ENCODE measurements at regions not wholly inside any gene's neighbourhood (a gene's known extent, or its start where the extent isn't known, plus 50 kb on each side); places are given as distances from the start of the nearest gene placed in this dataset.

DNA sequence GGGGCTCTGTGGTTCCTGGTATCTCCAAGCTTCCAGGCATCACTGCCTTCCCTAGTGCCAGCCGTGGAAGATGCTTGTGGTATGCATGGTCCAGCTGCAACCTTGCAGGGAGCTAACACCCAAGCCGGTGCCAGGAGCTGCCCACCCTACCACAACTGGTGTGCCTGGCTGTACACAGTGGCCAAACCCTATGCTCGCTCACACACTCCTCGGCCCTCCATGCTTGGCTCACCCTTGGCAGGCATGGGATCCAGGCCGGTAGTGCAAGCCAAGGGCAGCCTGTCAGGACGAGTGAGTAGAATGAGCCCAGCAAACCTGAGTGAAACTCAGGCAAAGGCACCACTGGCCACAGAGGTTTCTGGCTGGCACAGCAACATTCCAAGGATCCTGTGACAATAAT lies 1676.0 kb downstream of the SLITRK1 start:
- peak in 1 of 6 donors; percentile 35 for DNase-seq
- no peaks in the 10 kb centered on the region for H3K36me3 ChIP-seq
- no peak for ATAC-seq
- no peak for FAIRE-seq
- intact Hi-C loops (cut with DNase I): no loop called here
- 70 to 74% methylated on average over 6 of the region's 6 CpGs for WGBS, 2 donors
- no peak for TF ChIP-seq CTCF (IDR thresholded peaks at IDR 0.05)
- no peaks in the 10 kb centered on the region for H3K4me1 ChIP-seq
- H3K4me3 ChIP-seq: no peak overlapping the region
- no peaks in the 10 kb centered on the region for H3K9me3 ChIP-seq
- no peak overlapping the region for H3K27ac ChIP-seq
- no peaks in the 10 kb centered on the region for H3K27me3 ChIP-seq

GRCh38 chr13:82202398-82202797 lies 1679.9 kb downstream of the SLITRK1 start:
- FAIRE-seq (no peak), DNase-seq (no peak), ATAC-seq (no peak)
- H3K4me1 ChIP-seq: no peaks in the 10 kb centered on the region
- H3K4me3 ChIP-seq: no peak overlapping the region
- H3K27ac ChIP-seq: no peak overlapping the region
- 21 to 27% methylated on average over 1 of the region's 1 CpG for WGBS, 2 donors
- no peak for TF ChIP-seq CTCF (IDR thresholded peaks at IDR 0.05)
- H3K36me3 ChIP-seq: no peaks in the 10 kb centered on the region
- intact Hi-C loops (cut with DNase I): no loop called here
- H3K27me3 ChIP-seq: no peaks in the 10 kb centered on the region
- no peaks in the 10 kb centered on the region for H3K9me3 ChIP-seq

DNA sequence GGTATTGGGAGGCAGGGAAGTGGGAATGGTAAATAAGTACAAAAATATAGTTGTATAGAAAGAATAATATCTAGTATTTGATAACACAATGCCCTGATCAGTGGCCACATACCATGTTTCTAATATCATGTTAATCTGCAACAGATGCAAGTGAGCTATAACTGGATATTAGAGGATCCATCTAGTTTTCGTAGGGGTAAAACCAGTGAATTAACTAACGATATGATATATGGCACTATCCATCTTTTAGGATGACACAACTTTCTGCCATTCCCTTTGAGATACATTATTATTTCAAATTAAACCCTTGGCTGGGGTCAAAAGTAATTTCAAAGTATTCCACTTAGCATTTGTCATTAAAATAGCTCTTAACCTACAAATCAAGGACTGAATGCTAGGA lies 1686.2 kb downstream of the SLITRK1 start:
- Histone ChIP-seq H3K9me3 (no peaks in the 10 kb centered on the region), H3K27me3 (no peaks in the 10 kb centered on the region), H3K4me3 (no peak overlapping the region), H3K36me3 (no peaks in the 10 kb centered on the region), H3K27ac (no peak overlapping the region), H3K4me1 (no peaks in the 10 kb centered on the region)
- WGBS, 2 donors: 68 to 88% methylated on average over 2 of the region's 2 CpGs
- no peak for ATAC-seq
- intact Hi-C loops (cut with DNase I): no loop called here
- no peak for DNase-seq
- no peak for FAIRE-seq
- no peak for TF ChIP-seq CTCF (IDR thresholded peaks at IDR 0.05)

- Histone ChIP-seq H3K27me3 (no peaks in the 10 kb centered on the region), H3K4me3 (no peak overlapping the region), H3K36me3 (no peaks in the 10 kb centered on the region), H3K9me3 (no peaks in the 10 kb centered on the region), H3K4me1 (no peaks in the 10 kb centered on the region), H3K27ac (no peak overlapping the region)
- intact Hi-C loops (cut with DNase I): no loop called here
- no peak for TF ChIP-seq CTCF (IDR thresholded peaks at IDR 0.05)
- DNase-seq (no peak), ATAC-seq (no peak), FAIRE-seq (no peak)
- whole genome bisulfite sequencing, 2 donors: 53 to 78% methylated on average over 1 of the region's 1 CpG
These were observed 1695.0 kb downstream of the SLITRK1 start for GRCh38 chr13:82187227-82187626.

GRCh38 chr13:82176751-82177150 lies 1705.5 kb downstream of the SLITRK1 start:
- H3K36me3 ChIP-seq: no peaks in the 10 kb centered on the region
- FAIRE-seq: no peak
- no peak overlapping the region for H3K4me3 ChIP-seq
- intact Hi-C loops (cut with DNase I): no loop called here
- no peaks in the 10 kb centered on the region for H3K4me1 ChIP-seq
- no peaks in the 10 kb centered on the region for H3K9me3 ChIP-seq
- ATAC-seq: no peak
- H3K27ac ChIP-seq: no peak overlapping the region
- no peak for DNase-seq
- no peaks in the 10 kb centered on the region for H3K27me3 ChIP-seq
- TF ChIP-seq CTCF (IDR thresholded peaks at IDR 0.05): no peak

Data from pancreas (tissue), 10 donors.